Erythroblast (primary cell): ENCODE measurements at regions not wholly inside any gene's neighbourhood (a gene's known extent, or its start where the extent isn't known, plus 50 kb on each side); places are given as distances from the start of the nearest gene placed in this dataset.

Experiments used
- DNase-seq, 2 experiments: peaks; one replicate each; lab custom pipeline; 2025; lab: John Stamatoyannopoulos, UW
- GATA1 ChIP-seq: IDR thresholded peaks from 2 replicates; pipeline ENCODE4 v1.6.1; 2011; ENCODE audit warnings: low read depth, mild to moderate bottlenecking, control low read depth, low read length, moderate library complexity
- POLR2A ChIP-seq: IDR thresholded peaks from 2 replicates; pipeline ENCODE4 v1.6.1; 2011; ENCODE audit warnings: mild to moderate bottlenecking, low read length

DNA sequence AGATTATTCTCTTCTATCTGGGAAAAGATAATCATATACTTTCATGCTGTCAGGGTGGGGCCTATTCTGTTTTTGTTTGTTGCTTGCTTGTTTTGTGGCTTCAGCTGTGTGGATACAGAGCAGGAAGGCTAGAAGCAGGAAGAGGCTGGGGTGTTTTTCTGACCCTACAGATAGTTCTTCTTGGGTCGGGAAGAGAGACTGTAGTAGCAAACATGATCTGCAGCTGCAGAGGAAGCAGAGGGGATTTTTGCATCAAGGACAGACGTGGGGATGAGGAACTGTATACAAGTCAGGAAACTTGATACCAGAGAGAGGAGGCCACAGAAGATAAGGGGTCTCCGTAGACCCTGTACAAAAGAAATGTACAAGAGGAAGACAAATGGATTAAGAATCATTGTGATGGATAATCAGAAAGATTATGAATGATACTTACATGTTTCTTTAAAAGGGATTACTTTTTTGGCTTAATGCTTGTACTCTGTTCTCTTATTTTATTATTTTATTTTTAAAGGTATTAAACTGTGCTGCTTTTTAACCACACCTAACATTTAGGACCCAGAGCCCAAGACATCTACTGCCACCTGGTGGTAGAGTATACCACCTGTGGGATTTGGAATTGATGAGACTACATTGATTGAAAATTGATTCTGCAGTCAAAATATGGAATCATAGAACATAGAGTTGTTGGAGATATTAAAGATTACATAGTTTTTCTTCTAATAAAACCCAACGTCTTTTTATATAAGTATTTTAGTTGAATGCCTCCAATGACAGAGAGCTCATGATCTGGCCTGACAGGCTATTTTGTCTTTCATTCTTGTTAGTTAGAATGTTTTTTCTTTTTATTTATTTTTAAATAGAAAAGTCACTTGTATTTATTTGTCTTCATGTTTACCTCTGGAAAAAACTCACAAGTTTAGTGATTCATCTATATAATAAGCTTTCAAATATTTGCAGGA, 87.3 kb upstream of the ROPN1 start:
- peak; percentile 24 to 55 for DNase-seq
- TF ChIP-seq POLR2A (no peak), GATA1 (no peak)

- DNase-seq, result no peak
- no peak for TF ChIP-seq GATA1
- TF ChIP-seq POLR2A, result no peak
Observed at GRCh38 chr3:124079912-124080276, 88.0 kb upstream of the ROPN1 start.

- no peak for DNase-seq
Observed at GRCh38 chr3:124082343-124082742, 90.4 kb upstream of the ROPN1 start.

DNA sequence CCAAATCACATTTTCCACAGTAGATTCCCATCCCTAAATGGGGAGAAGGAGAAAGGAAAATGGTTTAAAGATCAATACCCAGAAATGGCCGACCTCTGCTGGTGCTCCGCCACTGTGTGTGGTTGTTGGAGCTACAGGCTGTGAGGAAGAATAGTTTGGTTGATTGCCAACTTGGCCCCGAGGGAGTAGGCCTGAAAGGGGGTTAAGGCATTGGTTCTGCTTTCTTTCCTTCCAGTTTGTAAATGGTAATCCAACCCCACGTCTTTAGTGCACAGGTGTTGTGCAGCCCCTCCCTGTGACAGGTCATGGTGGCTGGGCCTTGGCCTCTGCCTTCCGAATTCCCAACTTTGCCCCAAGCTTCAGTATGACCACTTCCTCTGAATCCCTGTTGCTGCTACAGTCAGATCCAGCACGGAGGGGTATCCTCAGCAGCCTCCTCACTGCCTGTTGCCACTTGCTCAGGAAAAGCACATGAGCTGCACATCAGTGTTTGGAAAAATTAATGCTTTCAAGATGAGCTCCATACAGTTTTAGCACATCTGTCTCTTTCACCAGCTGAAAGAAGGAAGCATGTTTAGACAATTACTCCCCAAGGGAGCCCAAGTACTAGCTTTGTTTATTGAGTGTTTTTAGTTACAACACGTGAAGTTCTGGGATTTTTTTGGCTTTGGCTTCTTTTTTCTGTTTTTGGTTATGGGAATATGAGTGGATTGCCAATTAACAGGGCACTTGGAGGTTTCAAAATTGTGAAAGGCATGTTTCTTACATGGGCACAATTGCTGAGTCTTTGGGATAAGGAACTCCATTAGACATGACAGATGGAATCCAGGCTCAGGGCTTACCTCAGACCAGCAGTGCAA, 92.3 kb upstream of the ROPN1 start:
- TF ChIP-seq POLR2A (no peak), GATA1 (no peak)
- no peak for DNase-seq

More at GRCh38 chr3:124082343-124082742, 90.4 kb upstream of the ROPN1 start:
- TF ChIP-seq POLR2A (no peak), GATA1 (no peak)

DNA sequence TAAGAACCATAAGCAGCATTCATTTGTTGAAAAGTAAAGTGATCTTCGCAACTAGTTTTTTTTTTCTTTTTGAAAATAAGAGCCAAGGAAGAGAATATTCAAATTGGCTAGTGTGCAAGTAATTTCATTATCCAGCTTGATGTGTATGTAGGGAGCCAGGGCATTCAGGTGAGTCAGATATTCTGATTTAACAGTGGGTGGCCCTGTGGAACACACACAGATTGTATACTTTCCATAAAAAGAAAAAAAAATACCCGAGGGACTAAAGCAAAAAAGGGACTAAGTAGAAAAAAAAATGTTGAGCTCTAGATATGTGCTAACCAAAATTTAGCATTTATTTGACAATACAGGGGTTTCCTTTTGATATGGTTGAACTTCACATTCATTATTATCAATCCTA, 96.9 kb upstream of the ROPN1 start:
- TF ChIP-seq POLR2A (no peak), GATA1 (no peak)
- DNase-seq, result no peak

- no peak for TF ChIP-seq POLR2A
- TF ChIP-seq GATA1, result no peak
- no peak for DNase-seq
Observed at GRCh38 chr3:124089214-124089613, 97.3 kb upstream of the ROPN1 start.

DNA sequence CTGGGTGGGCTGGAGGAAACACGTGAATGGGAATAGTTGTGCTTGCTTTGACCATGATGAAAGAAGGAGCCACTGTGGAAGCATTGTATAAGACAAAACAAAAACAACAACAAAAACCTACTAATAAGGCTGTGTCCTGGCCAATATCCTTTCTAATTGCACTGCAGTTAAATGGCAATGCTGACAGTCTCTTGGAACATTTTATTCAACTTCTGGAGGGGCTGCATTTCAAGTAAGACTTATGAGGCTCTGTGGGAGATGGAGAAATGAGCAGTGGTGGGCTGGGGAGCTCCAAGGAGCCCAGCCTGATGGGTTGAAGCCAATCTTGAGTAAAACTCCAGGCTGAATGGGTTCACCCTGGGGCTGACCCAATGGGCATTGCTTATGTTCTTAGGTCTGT, 99.8 kb upstream of the ROPN1 start:
- TF ChIP-seq GATA1 (no peak), POLR2A (no peak)
- DNase-seq, result no peak

DNA sequence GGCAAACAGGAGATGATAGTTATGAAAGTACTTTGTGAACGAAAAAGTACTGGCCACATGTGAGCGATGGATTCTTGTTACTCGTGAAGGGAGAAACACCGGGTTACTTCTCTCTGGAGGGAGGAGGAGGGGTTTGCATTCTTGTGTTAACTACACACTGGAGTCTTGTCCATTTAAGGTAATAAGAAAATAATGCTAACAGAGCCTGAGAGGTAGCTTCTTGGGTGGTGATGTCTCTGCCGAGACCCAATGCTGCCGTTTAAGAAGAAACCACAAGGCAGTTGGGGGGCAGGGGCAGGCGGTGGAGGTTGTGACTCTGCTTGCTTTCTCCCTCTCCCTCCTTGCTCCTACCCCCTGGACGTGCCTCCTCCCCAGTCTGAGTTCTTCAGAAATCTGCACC, 100.9 kb upstream of the ROPN1 start:
- no peak for TF ChIP-seq GATA1
- TF ChIP-seq POLR2A, result no peak
- DNase-seq, result no peak

- no peak for TF ChIP-seq POLR2A
- no peak for TF ChIP-seq GATA1
- no peak for DNase-seq
Observed at GRCh38 chr3:124094496-124094895, 102.6 kb upstream of the ROPN1 start.

- no peak for DNase-seq
- no peak for TF ChIP-seq GATA1
- no peak for TF ChIP-seq POLR2A
Observed at GRCh38 chr3:124097362-124098131, 105.6 kb upstream of the ROPN1 start.

DNA sequence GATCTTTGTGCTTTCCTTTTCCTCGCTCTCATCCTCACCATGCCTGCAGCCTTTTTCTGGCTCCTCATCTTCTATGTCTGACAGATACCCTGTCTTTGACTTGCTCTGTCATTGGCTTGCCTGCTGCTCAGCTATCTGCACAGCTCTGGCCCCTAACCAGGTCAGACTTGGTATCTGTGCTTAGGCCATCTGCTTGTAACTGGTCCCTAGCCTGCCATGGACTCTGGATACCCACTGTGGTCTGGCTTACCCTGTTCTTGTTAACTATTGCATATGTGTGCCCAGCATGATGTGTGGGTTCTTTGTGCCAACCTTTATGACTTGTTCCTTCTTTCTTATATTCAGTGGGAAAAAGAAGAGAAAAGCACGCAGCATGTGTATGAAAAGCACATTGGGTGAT, 109.7 kb upstream of the ROPN1 start:
- no peak for DNase-seq
- no peak for TF ChIP-seq GATA1
- no peak for TF ChIP-seq POLR2A

GRCh38 chr3:124107104-124107890, 115.4 kb upstream of the ROPN1 start:
- TF ChIP-seq GATA1 (no peak), POLR2A (no peak)
- DNase-seq, result no peak
